ENCODE measurements at regions not wholly inside any gene's neighbourhood (a gene's known extent, or its start where the extent isn't known, plus 50 kb on each side); places are given as distances from the start of the nearest gene placed in this dataset.
"Not testable (repeated sequence)": the region's sequence is repeated elsewhere in the genome, so short reads cannot be mapped to it uniquely, and the experiment has no call there.

- DNase-seq = no peak
Observed at GRCh38 chr7:87007038-87007437, 52.4 kb downstream of the ELAPOR2 start.

GRCh38 chr7:87004956-87005355 lies 54.5 kb downstream of the ELAPOR2 start:
- DNase-seq = no peak

- DNase-seq = no peak
Observed at GRCh38 chr7:87003872-87004798, 55.3 kb downstream of the ELAPOR2 start.

- no peak for DNase-seq
Observed at GRCh38 chr7:87001214-87001613, 58.2 kb downstream of the ELAPOR2 start.

GRCh38 chr7:87000344-87000743 lies 59.1 kb downstream of the ELAPOR2 start:
- DNase-seq = no peak

- DNase-seq = no peak
Observed at GRCh38 chr7:86999750-87000149, 59.7 kb downstream of the ELAPOR2 start.

- DNase-seq = no peak
Observed at GRCh38 chr7:86995814-86996213, 63.6 kb downstream of the ELAPOR2 start.

GRCh38 chr7:86995052-86995725 lies 64.3 kb downstream of the ELAPOR2 start:
- no peak for DNase-seq

- DNase-seq = no peak
Observed at GRCh38 chr7:86991771-86992191, 67.7 kb downstream of the ELAPOR2 start.

- DNase-seq = no peak
Observed at GRCh38 chr7:86991093-86991769, 68.2 kb downstream of the ELAPOR2 start.

GRCh38 chr7:86989407-86989806 lies 70.0 kb downstream of the ELAPOR2 start:
- DNase-seq = no peak

GRCh38 chr7:86987834-86988233 lies 71.6 kb downstream of the ELAPOR2 start:
- DNase-seq = not testable (repeated sequence)

GRCh38 chr7:86987358-86987757 lies 72.1 kb downstream of the ELAPOR2 start:
- DNase-seq = not testable (repeated sequence)

- DNase-seq = not testable (repeated sequence)
Observed at GRCh38 chr7:86985342-86985741, 74.1 kb downstream of the ELAPOR2 start.

- DNase-seq = not testable (repeated sequence)
Observed at GRCh38 chr7:86983654-86984053, 75.8 kb downstream of the ELAPOR2 start.

GRCh38 chr7:86981937-86982336 lies 77.5 kb downstream of the ELAPOR2 start:
- not testable (repeated sequence) for DNase-seq

- no peak for DNase-seq
Observed at GRCh38 chr7:86981127-86981526, 78.3 kb downstream of the ELAPOR2 start.

- DNase-seq = no peak
Observed at GRCh38 chr7:86980223-86980622, 79.2 kb downstream of the ELAPOR2 start.

GRCh38 chr7:86978808-86979506 lies 80.5 kb downstream of the ELAPOR2 start:
- no peak for DNase-seq

- no peak for DNase-seq
Observed at GRCh38 chr7:86976958-86977357, 82.5 kb downstream of the ELAPOR2 start.

GRCh38 chr7:86975914-86976313 lies 83.5 kb downstream of the ELAPOR2 start:
- DNase-seq = no peak

- DNase-seq = no peak
Observed at GRCh38 chr7:86975449-86975848, 84.0 kb downstream of the ELAPOR2 start.

GRCh38 chr7:86972072-86972471 lies 87.4 kb downstream of the ELAPOR2 start:
- no peak for DNase-seq
